GM19438 (cell line): ENCODE measurements at regions not wholly inside any gene's neighbourhood (a gene's known extent, or its start where the extent isn't known, plus 50 kb on each side); places are given as distances from the start of the nearest gene placed in this dataset.

ENCODE experiments used
- ATAC-seq: cut with Tn5 transposase; IDR thresholded peaks from one replicate; pipeline ENCODE4 v1.9.1; 2021; ENCODE audit warnings: low read depth; ENCODE audit not compliant: unreplicated experiment

DNA sequence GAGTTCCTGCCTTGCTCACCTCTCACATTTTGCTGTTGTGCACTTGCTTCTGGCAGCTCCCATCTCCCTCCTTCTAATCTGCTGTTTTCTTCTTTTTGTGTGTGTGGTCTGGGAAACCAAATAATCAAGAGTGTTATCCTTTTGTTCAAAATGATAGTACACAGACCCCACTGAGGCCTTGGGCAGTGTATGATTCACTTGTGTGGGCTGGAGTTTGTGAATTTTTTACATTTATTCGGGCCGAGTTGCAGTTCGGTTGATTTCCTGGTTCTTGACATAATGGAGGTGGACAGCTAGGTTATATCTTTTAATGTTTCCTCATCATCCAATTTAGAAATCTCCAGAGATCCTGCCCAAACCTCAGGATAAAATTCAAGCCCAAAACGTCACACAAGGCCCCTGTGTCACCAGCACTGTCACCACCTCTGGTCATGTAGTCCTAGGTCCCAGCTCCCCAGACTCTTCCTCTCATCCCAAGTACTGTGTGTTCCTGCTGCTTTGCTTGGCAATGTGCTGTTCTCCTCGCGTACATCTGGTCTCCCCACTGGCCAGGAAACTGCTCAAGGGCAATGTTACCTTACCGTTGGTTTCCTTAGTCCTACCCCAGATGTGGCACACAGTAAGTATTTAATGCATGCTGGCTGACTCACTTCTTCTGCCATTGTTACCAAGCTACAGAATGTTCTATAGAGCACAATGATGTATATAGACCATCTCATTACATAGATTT lies 55.7 kb upstream of the PHACTR2 start:
- no peak for ATAC-seq

DNA sequence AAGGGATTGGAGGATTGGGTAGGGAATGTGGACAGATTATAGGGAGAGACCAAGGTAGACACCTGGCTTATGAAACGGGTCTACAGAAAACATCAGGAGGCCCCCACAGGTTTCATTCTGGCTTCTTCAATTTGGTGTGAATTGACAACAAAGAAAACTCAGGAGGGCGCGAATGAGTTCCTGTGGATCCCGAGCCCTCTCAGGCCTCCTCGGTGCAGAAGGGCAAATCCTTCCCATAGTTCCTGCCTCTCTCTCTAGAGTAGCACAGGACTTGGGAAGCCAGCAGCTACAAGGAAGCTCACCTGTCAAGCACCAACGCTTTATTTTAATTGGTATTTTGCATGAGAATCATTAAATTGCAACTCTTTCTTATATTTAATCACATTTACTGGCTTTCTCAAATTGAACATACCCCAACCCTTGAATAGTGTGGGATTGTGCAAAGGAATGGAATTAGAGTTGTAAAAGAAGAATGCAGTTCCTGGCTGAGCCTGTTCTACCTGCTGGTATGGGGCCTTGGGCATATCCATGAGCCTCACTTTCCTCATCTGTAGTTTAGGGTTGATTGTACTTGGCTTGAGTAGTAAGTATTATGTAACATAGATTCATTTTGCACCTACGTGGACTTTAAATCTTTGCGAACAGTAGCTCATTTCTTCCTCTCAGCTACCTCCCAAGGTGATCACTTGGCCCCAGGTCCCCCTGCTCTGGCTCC lies 56.4 kb upstream of the PHACTR2 start:
- ATAC-seq = no peak

DNA sequence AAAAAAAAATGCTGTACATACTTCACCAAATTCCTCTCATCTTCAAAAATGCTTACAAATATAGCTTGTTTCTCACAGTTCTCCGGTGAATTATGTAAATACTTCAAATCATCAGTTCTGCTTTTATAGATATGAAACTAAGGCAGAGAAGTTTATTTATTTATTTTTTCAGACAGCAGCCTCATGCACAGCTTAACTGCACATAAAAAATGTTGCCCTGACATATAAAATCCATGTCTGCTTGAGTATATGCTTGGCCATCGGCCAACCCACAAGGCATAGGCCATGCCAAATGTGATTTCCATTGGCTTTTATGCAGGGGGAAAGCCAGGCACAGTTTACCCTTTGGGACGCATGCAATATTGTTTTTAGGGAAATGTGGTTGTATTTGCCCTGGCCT lies 57.3 kb upstream of the PHACTR2 start:
- no peak for ATAC-seq

DNA sequence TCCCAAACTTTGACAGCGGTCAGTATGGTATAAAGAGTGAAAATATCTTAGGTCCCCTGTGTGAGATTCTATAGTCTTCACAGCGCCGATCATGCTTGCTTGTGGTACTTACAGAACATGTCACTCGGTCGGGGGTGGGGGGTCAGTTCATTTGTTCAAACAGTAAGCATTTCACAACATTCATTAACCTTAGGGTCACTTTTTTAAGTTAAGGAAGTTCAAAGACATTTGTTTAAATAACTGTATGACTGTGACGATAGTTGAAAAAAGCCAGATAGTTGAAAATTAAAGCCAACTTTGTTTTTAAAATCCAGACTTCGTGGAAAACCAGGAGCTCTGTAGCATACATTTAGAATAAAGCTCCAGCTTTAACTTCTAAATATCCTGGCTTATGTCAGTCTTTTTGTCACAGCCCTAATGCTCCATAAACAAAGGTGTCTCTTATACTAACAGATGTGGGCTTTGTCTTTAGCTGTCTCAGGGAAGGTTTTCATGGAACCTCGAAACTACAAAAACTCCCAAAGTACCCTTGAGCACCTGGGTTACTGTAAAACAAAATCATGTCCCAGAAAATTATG lies 57.9 kb upstream of the PHACTR2 start:
- ATAC-seq = no peak

DNA sequence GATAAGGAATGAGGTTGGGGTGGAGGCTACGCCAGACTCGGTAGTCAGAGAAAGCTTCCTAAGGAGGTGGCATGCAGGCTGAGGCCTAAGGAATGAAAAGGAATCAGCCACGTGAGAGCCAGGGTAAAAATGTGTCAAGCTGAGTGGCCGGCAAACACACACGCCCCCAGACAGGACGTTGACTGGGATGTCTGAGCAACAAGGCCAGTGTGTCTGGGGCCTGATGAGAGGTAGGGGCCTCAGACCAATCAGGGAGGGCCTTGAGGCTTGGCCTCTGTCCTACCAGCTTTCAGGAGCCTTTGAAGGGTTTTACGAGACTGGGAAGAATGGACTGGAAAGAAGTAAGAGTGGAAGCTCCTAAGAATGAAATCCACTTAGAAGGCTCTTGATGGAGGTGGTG lies 61.0 kb upstream of the PHACTR2 start:
- no peak for ATAC-seq

GRCh38 chr6:143615785-143616184 lies 62.0 kb upstream of the PHACTR2 start:
- ATAC-seq = no peak

DNA sequence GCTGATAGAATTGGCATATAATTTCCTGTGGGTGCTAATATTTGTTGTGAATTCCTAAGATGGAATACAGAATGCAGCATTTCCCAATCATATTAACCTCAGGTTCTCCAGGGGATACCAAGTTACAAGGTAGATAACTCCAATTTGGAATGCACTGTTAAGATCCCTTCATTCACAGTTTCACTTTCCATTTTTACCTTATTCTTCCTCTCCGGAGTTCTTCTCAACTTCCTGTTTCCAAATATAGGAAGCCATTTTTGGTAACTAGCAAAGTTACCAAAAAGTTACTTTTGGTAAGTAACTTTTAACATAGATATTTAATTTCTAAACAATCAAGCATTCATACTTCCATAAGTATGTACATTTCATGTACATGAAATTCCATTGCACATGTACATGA lies 63.5 kb upstream of the PHACTR2 start:
- ATAC-seq = no peak

GRCh38 chr6:143613749-143614148 lies 64.0 kb upstream of the PHACTR2 start:
- ATAC-seq = no peak

DNA sequence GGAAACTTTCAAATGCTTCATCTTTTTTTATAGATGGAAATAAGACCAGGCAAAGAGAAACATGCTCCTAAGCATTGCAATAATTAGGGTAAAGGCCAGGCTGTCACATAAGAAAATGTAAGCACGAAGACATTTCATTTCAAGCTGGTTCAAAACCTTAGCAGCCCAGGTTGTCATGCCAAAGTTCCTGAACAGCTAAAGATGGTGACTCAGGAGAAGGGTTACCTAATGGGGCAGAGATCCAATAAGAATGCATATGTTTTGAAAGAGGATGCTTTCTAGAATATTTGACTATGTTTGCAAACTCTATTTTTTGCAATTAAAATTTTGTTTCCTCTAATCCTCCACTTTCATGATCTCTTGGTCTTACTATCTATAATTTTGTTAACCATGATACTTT lies 65.6 kb upstream of the PHACTR2 start:
- no peak for ATAC-seq

- no peak for ATAC-seq
Measured at GRCh38 chr6:143611580-143611979, 66.2 kb upstream of the PHACTR2 start.

GRCh38 chr6:143609972-143610371 lies 67.8 kb upstream of the PHACTR2 start:
- no peak for ATAC-seq

GRCh38 chr6:143609501-143609900 lies 68.3 kb upstream of the PHACTR2 start:
- no peak for ATAC-seq

DNA sequence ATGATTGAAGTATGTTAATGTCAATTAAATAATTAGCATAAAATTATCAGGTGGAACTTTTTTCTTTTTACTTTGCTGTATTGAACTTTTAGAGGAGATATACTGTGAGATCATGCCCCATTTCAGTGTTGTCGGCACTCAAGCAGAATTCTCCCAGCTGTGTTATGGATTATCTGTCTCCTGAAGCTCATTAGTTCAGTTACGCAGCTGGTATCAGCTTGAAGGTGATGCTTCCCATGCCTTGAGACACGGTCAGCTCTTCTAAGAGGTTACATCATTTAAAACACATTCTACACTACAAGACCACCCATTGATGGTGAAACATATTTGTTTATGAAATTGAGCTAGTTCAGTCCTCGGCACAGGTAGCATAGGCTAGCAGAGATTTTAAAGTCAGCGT lies 68.9 kb upstream of the PHACTR2 start:
- ATAC-seq = no peak

DNA sequence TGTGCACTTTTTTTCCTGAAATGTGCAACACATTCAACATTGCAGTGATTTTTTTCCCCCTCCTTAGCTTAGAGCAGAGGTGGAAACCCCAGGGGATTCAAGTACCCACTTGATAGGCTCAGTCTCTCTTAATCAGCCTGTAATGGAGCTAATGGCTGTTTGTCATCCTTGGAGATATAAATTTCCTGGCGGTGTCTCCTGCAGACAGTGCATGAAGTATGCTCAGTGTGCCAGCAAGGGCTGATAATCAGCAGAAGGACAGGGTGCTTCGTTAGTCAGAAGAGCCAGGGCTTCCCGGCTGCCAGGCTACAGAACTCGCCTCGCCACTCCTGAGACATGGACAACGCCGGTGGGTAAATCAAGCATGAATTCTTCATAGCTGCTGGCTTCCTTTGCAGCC lies 69.8 kb upstream of the PHACTR2 start:
- ATAC-seq = no peak

DNA sequence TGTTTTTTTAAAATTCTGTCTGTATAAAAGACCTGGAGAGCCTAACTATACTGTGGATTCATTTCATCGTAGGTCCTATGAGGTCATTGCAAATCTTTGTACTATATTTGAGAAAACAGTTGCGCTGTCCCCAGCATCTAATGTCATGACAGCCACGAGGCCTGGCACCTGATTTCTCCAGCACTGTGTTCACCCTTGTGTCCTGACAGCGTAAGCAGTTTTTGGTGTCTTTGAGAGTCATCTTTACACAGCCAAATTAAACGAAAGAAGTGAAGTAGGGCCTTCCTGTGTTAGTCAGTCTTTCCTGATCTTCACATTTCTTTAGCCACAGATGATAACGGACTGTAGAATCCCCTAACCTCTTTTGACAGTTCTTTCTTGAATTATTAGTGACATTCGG lies 70.6 kb upstream of the PHACTR2 start:
- ATAC-seq = no peak

DNA sequence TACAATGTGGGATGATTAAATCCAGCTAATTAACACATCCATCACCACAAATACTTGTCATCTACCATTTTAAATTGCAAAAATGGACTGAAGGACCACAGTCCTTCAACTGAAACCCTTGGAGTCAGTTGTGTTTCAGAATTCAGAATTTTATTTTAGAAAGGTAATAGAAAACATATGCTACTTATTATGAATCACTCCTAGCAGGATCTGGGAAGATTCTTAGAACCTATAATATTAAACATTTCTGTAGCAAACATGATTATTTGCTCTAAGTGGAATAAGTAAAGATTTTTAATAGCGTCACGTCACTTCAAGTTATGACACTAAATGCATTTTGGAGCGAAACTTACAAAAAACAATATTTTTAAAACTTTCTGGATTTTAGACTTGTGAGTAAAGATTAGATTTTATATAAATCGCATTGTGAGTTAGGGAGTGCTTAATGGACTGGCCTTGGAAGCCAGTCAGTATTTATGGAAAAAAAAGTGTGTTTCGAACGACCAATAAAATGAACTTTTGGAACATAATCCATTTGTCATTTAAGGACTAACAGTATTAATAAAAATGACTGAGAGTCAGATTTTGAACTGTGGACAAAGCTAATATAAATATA lies 71.8 kb upstream of the PHACTR2 start:
- ATAC-seq = no peak

- ATAC-seq = no peak
Measured at GRCh38 chr6:143603455-143603854, 74.3 kb upstream of the PHACTR2 start.

- ATAC-seq = no peak
Measured at GRCh38 chr6:143601504-143601903, 76.3 kb upstream of the PHACTR2 start.

GRCh38 chr6:143600821-143601220 lies 76.9 kb upstream of the PHACTR2 start:
- no peak for ATAC-seq

DNA sequence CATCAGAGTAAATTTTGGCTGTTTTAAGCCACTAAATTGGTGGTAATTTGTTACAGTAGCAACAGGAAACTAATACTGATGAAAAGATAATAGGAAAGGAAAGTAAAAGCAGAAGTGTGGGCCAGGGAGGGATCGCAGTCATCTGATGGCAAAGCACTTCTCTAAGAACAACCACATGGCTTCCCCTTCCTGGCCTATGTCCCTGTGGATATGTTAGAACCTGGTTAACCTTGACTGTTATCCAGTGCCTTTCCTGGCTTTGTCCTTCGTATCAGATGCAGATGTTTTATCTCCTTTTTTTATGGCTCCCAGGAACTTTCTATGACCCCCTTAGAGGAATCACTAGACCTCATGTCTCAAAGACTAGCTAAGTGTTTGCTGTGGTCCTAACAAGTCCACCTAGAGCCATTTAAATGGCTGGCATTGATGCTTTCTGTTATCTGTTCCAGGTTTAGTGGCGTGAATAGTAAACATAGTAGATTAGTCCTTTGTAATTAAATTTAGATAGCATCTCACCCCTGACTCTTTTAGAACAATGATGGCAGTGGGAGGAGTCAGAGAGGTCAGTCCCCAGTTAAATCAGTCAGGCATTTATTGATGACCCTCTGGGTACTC lies 79.2 kb upstream of the PHACTR2 start:
- peak; percentile 77 for ATAC-seq

DNA sequence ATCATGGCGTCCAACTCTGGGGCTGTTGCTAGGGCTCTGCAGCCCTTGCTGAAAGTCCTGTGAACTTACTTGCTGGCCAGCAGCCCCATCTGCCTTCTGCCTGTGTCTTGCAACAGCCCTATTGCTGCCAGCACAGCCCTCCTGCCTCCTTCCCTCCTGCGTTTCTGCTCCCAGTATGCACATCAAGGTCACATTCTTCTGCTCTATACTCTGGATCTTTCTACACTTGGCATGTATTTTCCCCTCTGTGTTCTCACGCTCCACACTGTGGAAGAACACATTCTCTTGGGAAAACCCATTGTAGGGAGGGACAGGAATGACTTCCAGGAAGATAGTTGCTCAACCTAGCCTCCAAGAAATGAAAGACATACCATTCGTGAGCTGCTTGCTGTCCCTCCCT lies 80.9 kb upstream of the PHACTR2 start:
- no peak for ATAC-seq
